H1 (cell line): ENCODE measurements at regions not wholly inside any gene's neighbourhood (a gene's known extent, or its start where the extent isn't known, plus 50 kb on each side); places are given as distances from the start of the nearest gene placed in this dataset.

Experiments
- CTCF ChIA-PET: fragments of 300-600 bp; sonication (Branson Sonifier 250); formaldehyde crosslinking; loops from one replicate; lab custom pipeline; 2021; ENCODE audit not compliant: partially characterized antibody; lab: Charles Lee
- POLR2A ChIA-PET: fragments of 300-600 bp; sonication (Branson Sonifier 250); formaldehyde crosslinking; loops from one replicate; lab custom pipeline; 2021; ENCODE audit warnings: inconsistent platforms; ENCODE audit not compliant: partially characterized antibody; lab: Charles Lee
- DNase-seq, 2 experiments: peaks; one replicate each; pipeline versions ENCODE4 v3.0.0 to v3.0.0-alpha.2; 2010 to 2022; ENCODE audit warnings: low spot score in 2 of 2, low read depth in 1 of 2, mixed read lengths in 1 of 2
- FAIRE-seq: peaks from 2 replicates; lab custom pipeline; 2011; peaks lifted over from hg19 to GRCh38; lab: Jason Lieb, UNC
- H2AFZ ChIP-seq: 2 replicates; pipeline ENCODE4 v1.8.1; 2012; ENCODE audit warnings: low read length, inconsistent platforms
- H2AK5ac ChIP-seq: 2 replicates; pipeline ENCODE4 v1.6.1; 2013; ENCODE audit warnings: low read depth, low read length
- H2BK120ac ChIP-seq: replicated peaks from 2 replicates; pipeline ENCODE3; 2013; ENCODE audit warnings: low read depth, low read length, inconsistent platforms
- H2BK12ac ChIP-seq: 2 replicates; pipeline ENCODE4 v1.6.1; 2013; ENCODE audit warnings: low read depth, low read length
- H2BK15ac ChIP-seq: 2 replicates; pipeline ENCODE4 v1.6.1; 2013; ENCODE audit warnings: low read length
- H2BK20ac ChIP-seq: 2 replicates; pipeline ENCODE4 v1.6.1; 2013; ENCODE audit warnings: low read length
- H2BK5ac ChIP-seq: 2 replicates; pipeline ENCODE4 v1.6.1; 2013; ENCODE audit warnings: low read depth, low read length
- H3K14ac ChIP-seq: 2 replicates; pipeline ENCODE4 v1.6.1; 2013; ENCODE audit warnings: inconsistent platforms; ENCODE audit not compliant: insufficient read length
- H3K18ac ChIP-seq: 2 replicates; pipeline ENCODE4 v1.6.1; 2013; ENCODE audit warnings: low read length; ENCODE audit errors: extremely low read depth
- H3K23ac ChIP-seq: 2 replicates; pipeline ENCODE4 v1.6.1; 2013; ENCODE audit warnings: inconsistent platforms; ENCODE audit not compliant: insufficient read length
- H3K23me2 ChIP-seq: 2 replicates; pipeline ENCODE4 v1.6.1; 2013; ENCODE audit warnings: low read depth, low read length
- H3K27ac ChIP-seq: 2 replicates; pipeline ENCODE4 v1.6.1; 2011; ENCODE audit warnings: low read depth, low read length, inconsistent platforms
- H3K27me3 ChIP-seq, 4 experiments: replicated peaks in 1 of 4; 1 replicate in 1 of 4; 2 replicates in 3 of 4; pipeline versions ENCODE4 v1.6.1 to v1.8.1; 2011 to 2013; ENCODE audit warnings: low read length in 3 of 4, mild to moderate bottlenecking in 3 of 4, inconsistent platforms in 2 of 4, mixed read lengths in 2 of 4, moderate library complexity in 1 of 4; ENCODE audit not compliant: control insufficient read depth in 3 of 4, insufficient read depth in 3 of 4; ENCODE audit errors: extremely low read depth in 1 of 4
- H3K36me3 ChIP-seq, 4 experiments: 2 replicates each; pipeline versions ENCODE4 v1.6.1 to v1.8.1; 2011 to 2013; ENCODE audit warnings: mild to moderate bottlenecking in 4 of 4, low read length in 3 of 4, moderate library complexity in 2 of 4, control low read depth in 1 of 4, inconsistent platforms in 1 of 4; ENCODE audit not compliant: insufficient read depth in 4 of 4, control insufficient read depth in 2 of 4
- H3K4ac ChIP-seq: replicated peaks from 2 replicates; pipeline ENCODE3; 2013; ENCODE audit warnings: low read length, low read depth, mixed read lengths, inconsistent platforms; ENCODE audit not compliant: insufficient read length
- H3K4me1 ChIP-seq, 4 experiments: replicated peaks in 1 of 4; 1 replicate in 1 of 4; 2 replicates in 3 of 4; pipeline versions ENCODE4 v1.6.1 to v1.8.1; 2011 to 2013; ENCODE audit warnings: low read length in 3 of 4, inconsistent platforms in 2 of 4, mixed read lengths in 1 of 4; ENCODE audit not compliant: insufficient read depth in 4 of 4, control insufficient read depth in 3 of 4
- H3K4me2 ChIP-seq, 2 experiments: 2 replicates each; pipeline versions ENCODE4 v1.6.1 to v1.8.1; 2011 to 2013; ENCODE audit warnings: low read depth in 2 of 2, low read length in 2 of 2, control low read depth in 1 of 2, inconsistent platforms in 1 of 2, mild to moderate bottlenecking in 1 of 2; ENCODE audit not compliant: insufficient read depth in 1 of 2
- H3K4me3 ChIP-seq, 4 experiments: fragments of 200-600, 300-600 bp in 1 of 4; sonication (generic), shearing (Covaris generic), sonication (Bioruptor Twin) in 1 of 4; 2 replicates each; pipeline versions ENCODE4 v1.5.1 to v1.8.1; 2011 to 2016; ENCODE audit warnings: low read length in 4 of 4, low read depth in 3 of 4, control low read depth in 2 of 4, inconsistent platforms in 2 of 4, mild to moderate bottlenecking in 2 of 4, mixed read lengths in 1 of 4, moderate library complexity in 1 of 4; ENCODE audit not compliant: insufficient read depth in 2 of 4; ENCODE audit errors: extremely low read depth in 1 of 4
- H3K56ac ChIP-seq: replicated peaks from 2 replicates; pipeline ENCODE3; 2013; ENCODE audit warnings: low read depth, mild to moderate bottlenecking, mixed read lengths, low read length, inconsistent platforms; ENCODE audit not compliant: insufficient read length
- H3K79me1 ChIP-seq: 2 replicates; pipeline ENCODE4 v1.6.1; 2013; ENCODE audit warnings: low read depth, low read length, control low read depth
- H3K79me2 ChIP-seq, 2 experiments: 2 replicates each; pipeline versions ENCODE4 v1.6.1 to v1.8.1; 2012 to 2013; ENCODE audit warnings: low read length in 2 of 2, mild to moderate bottlenecking in 2 of 2, inconsistent platforms in 1 of 2; ENCODE audit not compliant: insufficient read depth in 2 of 2, control insufficient read depth in 1 of 2
- H3K9ac ChIP-seq, 4 experiments: replicated peaks in 1 of 4; 1 replicate in 1 of 4; 2 replicates in 3 of 4; pipeline versions ENCODE4 v1.6.1 to v1.8.1; 2011 to 2013; ENCODE audit warnings: low read depth in 3 of 4, low read length in 3 of 4, control low read depth in 2 of 4, mild to moderate bottlenecking in 2 of 4, moderate library complexity in 2 of 4, inconsistent platforms in 1 of 4; ENCODE audit errors: extremely low read depth in 1 of 4
- H3K9me3 ChIP-seq, 2 experiments: 2 replicates each; pipeline versions ENCODE4 v1.6.1 to v1.8.1; 2012 to 2013; ENCODE audit warnings: mild to moderate bottlenecking in 2 of 2, moderate library complexity in 2 of 2, control low read depth in 1 of 2, inconsistent platforms in 1 of 2, low read depth in 1 of 2, low read length in 1 of 2, mixed read lengths in 1 of 2; ENCODE audit not compliant: insufficient read depth in 2 of 2
- H4K20me1 ChIP-seq, 2 experiments: replicated peaks in 1 of 2; 2 replicates each; pipeline versions ENCODE3 to v1.8.1; 2011 to 2013; ENCODE audit warnings: inconsistent platforms in 2 of 2, low read length in 2 of 2, mild to moderate bottlenecking in 1 of 2; ENCODE audit not compliant: insufficient read depth in 2 of 2, control insufficient read depth in 1 of 2
- H4K5ac ChIP-seq: 2 replicates; pipeline ENCODE4 v1.6.1; 2013; ENCODE audit warnings: low read length, low read depth, mixed read lengths, inconsistent platforms; ENCODE audit not compliant: insufficient read length
- H4K8ac ChIP-seq: 2 replicates; pipeline ENCODE4 v1.8.0; 2013; ENCODE audit warnings: mild to moderate bottlenecking, moderate library complexity, low read length, inconsistent platforms; ENCODE audit not compliant: insufficient read depth; ENCODE audit errors: extremely low read depth
- H4K91ac ChIP-seq: replicated peaks from 2 replicates; pipeline ENCODE3; 2013; ENCODE audit warnings: low read length, mixed read lengths, inconsistent platforms; ENCODE audit not compliant: insufficient read length
- BCL11A ChIP-seq, 2 experiments: IDR thresholded peaks; one replicate each; pipeline ENCODE4 v1.6.1; 2011; ENCODE audit warnings: low read depth in 2 of 2, low read length in 2 of 2, mild to moderate bottlenecking in 2 of 2
- CHD2 ChIP-seq: IDR thresholded peaks from 2 replicates; pipeline ENCODE4 v1.6.1; 2012; ENCODE audit warnings: low read length, improper control_type of control experiment
- CTBP2 ChIP-seq: IDR thresholded peaks from 2 replicates; pipeline ENCODE4 v1.7.0; 2011; ENCODE audit warnings: borderline replicate concordance, mild to moderate bottlenecking, moderate library complexity, mixed read lengths, low read length; ENCODE audit not compliant: insufficient read depth, insufficient read length
- GTF2F1 ChIP-seq: IDR thresholded peaks from 2 replicates; pipeline ENCODE4 v1.6.1; 2012; ENCODE audit warnings: low read depth, low read length, improper control_type of control experiment, borderline replicate concordance
- JUN ChIP-seq: IDR thresholded peaks from 2 replicates; pipeline ENCODE4 v1.6.1; 2011; ENCODE audit warnings: low read depth, mild to moderate bottlenecking, improper control_type of control experiment, low read length
- JUND ChIP-seq: IDR thresholded peaks from 2 replicates; pipeline ENCODE4 v1.6.1; 2011; ENCODE audit warnings: mild to moderate bottlenecking, improper control_type of control experiment, low read length
- KDM4A ChIP-seq: IDR thresholded peaks from one replicate; pipeline ENCODE4 v1.7.1; 2012; ENCODE audit warnings: low read depth, mild to moderate bottlenecking, moderate library complexity, low read length, inconsistent platforms; ENCODE audit not compliant: severe bottlenecking
- NANOG ChIP-seq: IDR thresholded peaks from 2 replicates; pipeline ENCODE4 v1.6.1; 2011; ENCODE audit warnings: low read length, low read depth, mild to moderate bottlenecking, inconsistent platforms; ENCODE audit not compliant: insufficient read depth, poor library complexity, severe bottlenecking
- NRF1 ChIP-seq: IDR thresholded peaks from 2 replicates; pipeline ENCODE4 v1.6.1; 2011; ENCODE audit warnings: mild to moderate bottlenecking, low read depth, low read length, improper control_type of control experiment
- POLR2A ChIP-seq, 2 experiments: IDR thresholded peaks; 1 replicate in 1 of 2; 2 replicates in 1 of 2; pipeline ENCODE4 v1.6.1; 2011; ENCODE audit warnings: low read depth in 2 of 2, low read length in 2 of 2, mild to moderate bottlenecking in 2 of 2; ENCODE audit errors: control extremely low read depth in 1 of 2
- RNF2 ChIP-seq: fragments of 200-900, 300-1000 bp; sonication (generic); IDR thresholded peaks from 2 replicates; pipeline ENCODE4 v1.7.1; 2016; ENCODE audit warnings: borderline replicate concordance, low read depth, mild to moderate bottlenecking, antibody characterized with exemption, low read length; ENCODE audit not compliant: poor library complexity, severe bottlenecking; ENCODE audit errors: missing control alignments
- SIRT6 ChIP-seq: IDR thresholded peaks from one replicate; pipeline ENCODE4 v1.7.1; 2012; ENCODE audit warnings: low read length, inconsistent platforms
- SP4 ChIP-seq: IDR thresholded peaks from 2 replicates; pipeline ENCODE4 v1.6.1; 2012; ENCODE audit warnings: low read length, inconsistent platforms
- YY1 ChIP-seq: IDR thresholded peaks from 2 replicates; pipeline ENCODE4 v1.6.1; 2011; ENCODE audit warnings: low read depth, mild to moderate bottlenecking, low read length
- WGBS, 2 experiments: shearing (Covaris generic) in 1 of 2; methylation state at CpG; one replicate each; pipeline versions ENCODE4 v1.1.6 to v1.1.7; 2013 to 2015; ENCODE audit warnings: low lambda C conversion rate in 2 of 2, mixed read lengths in 2 of 2, inconsistent platforms in 1 of 2, low coverage in 1 of 2, missing lambda C conversion rate in 1 of 2; ENCODE audit not compliant: insufficient replicate concordance in 2 of 2, insufficient coverage in 1 of 2, insufficient read length in 1 of 2; ENCODE audit errors: extremely low coverage in 1 of 2, missing lambda C conversion rate in 1 of 2; 5-methylcytosine and 5-hydroxymethylcytosine counted together

DNA sequence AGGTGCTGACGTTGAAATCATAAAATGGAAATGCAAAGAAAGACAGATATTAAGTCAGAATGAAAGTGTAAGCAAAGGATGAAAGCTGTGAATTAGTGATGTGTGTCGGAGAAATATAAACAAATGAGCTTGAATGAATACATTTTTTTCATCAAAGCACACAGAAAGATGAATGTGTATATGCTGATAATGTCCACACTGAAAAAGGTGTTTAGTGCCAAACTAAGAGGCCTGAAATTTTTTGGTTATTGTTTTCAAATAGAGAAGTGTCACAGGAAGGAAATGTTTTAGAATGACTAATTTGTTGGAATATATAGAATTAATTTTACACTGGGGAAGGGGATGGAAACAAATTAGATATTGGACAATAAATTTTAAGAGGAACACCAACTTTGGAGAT is 1217.6 kb downstream of the PCDH18 start:
- CTCF ChIA-PET = interaction anchor here (3.0 kb wide), 1 partner anchor 14 kb away, joined by 11 read pairs; no protein-coding TSS in a partner anchor
- no peak overlapping the region for H3K18ac ChIP-seq
- H3K4me2 ChIP-seq = no peak overlapping the region
- H2BK120ac ChIP-seq = no peak overlapping the region
- H3K4me3 ChIP-seq = no peak overlapping the region
- H4K91ac ChIP-seq = no peak overlapping the region
- no peaks in the 10 kb centered on the region for H3K79me1 ChIP-seq
- H3K4me1 ChIP-seq = peaks cover 0 to 6% (median 0%) of the 10 kb centered on the region in 4 experiments; a peak in 1 of 7 replicates
- no peak for DNase-seq
- H2BK20ac ChIP-seq = no peak overlapping the region
- no peak overlapping the region for H3K27ac ChIP-seq
- H2BK5ac ChIP-seq = no peak overlapping the region
- H3K9ac ChIP-seq = no peak overlapping the region
- H4K8ac ChIP-seq = no peak overlapping the region
- no peak overlapping the region for H2AK5ac ChIP-seq
- H2AFZ ChIP-seq = no peak overlapping the region
- H3K23me2 ChIP-seq = no peaks in the 10 kb centered on the region
- no peaks in the 10 kb centered on the region for H3K36me3 ChIP-seq
- no peaks in the 10 kb centered on the region for H3K27me3 ChIP-seq
- WGBS, 2 experiments = 90 to 100% methylated on average over 1 to 2 of the region's 2 CpGs
- H3K4ac ChIP-seq = no peak overlapping the region
- FAIRE-seq = no peak
- no peak overlapping the region for H4K5ac ChIP-seq
- no peak overlapping the region for H2BK15ac ChIP-seq
- no peaks in the 10 kb centered on the region for H4K20me1 ChIP-seq
- H2BK12ac ChIP-seq = no peak overlapping the region
- no peak overlapping the region for H3K56ac ChIP-seq
- H3K14ac ChIP-seq = no peak overlapping the region
- TF ChIP-seq RNF2 (no peak), CHD2 (no peak), JUND (no peak), SIRT6 (no peak), GTF2F1 (no peak), JUN (no peak), NRF1 (no peak), POLR2A (IDR thresholded peaks at IDR 0.05; ENCODE audit: control extremely low read depth in 1 of 2, low read depth in 2 of 2, low read length in 2 of 2) (no peak), CTBP2 (no peak), BCL11A (IDR thresholded peaks at IDR 0.05; ENCODE audit: low read depth in 2 of 2, low read length in 2 of 2) (no peak), KDM4A (no peak), NANOG (no peak), YY1 (no peak), SP4 (no peak)
- POLR2A ChIA-PET = no interaction called here
- no peaks in the 10 kb centered on the region for H3K79me2 ChIP-seq
- H3K23ac ChIP-seq = no peak overlapping the region
- H3K9me3 ChIP-seq = no peaks in the 10 kb centered on the region
